ENCODE measurements at regions not wholly inside any gene's neighbourhood (a gene's known extent, or its start where the extent isn't known, plus 50 kb on each side); places are given as distances from the start of the nearest gene placed in this dataset.

- TF ChIP-seq CTCF (IDR thresholded peaks at IDR 0.05; ENCODE audit: low read length), result no peak
- TF ChIP-seq EZH2 (IDR thresholded peaks at IDR 0.05; ENCODE audit: borderline replicate concordance, low read length), result no peak
Observed at GRCh38 chr6:2434116-2434515, 188.7 kb upstream of the GMDS start.

All from OCI-LY1 (cell line).